Astrocyte of the cerebellum (primary cell): ENCODE measurements at regions not wholly inside any gene's neighbourhood (a gene's known extent, or its start where the extent isn't known, plus 50 kb on each side); places are given as distances from the start of the nearest gene placed in this dataset.
"Not testable (repeated sequence)": the region's sequence is repeated elsewhere in the genome, so short reads cannot be mapped to it uniquely, and the experiment has no call there.

Experiments
- DNase-seq: peaks from one replicate; pipeline ENCODE4 v3.0.0-alpha.2; 2011; ENCODE audit warnings: low read depth
- H3K4me3 ChIP-seq: 2 replicates; pipeline ENCODE4 v1.5.1; 2011; ENCODE audit warnings: mild to moderate bottlenecking, low read depth, low read length, moderate library complexity
- CTCF ChIP-seq: IDR thresholded peaks from 2 replicates; pipeline ENCODE4 v1.5.1; 2012; ENCODE audit warnings: low read length, low read depth, moderate library complexity, mild to moderate bottlenecking; ENCODE audit errors: missing control alignments
- in situ Hi-C: cut with HindIII; loops from 2 replicates; pipeline ENCODE4 v1.10.0; 2017; ENCODE audit warnings: low sequenced_read_pairs

DNA sequence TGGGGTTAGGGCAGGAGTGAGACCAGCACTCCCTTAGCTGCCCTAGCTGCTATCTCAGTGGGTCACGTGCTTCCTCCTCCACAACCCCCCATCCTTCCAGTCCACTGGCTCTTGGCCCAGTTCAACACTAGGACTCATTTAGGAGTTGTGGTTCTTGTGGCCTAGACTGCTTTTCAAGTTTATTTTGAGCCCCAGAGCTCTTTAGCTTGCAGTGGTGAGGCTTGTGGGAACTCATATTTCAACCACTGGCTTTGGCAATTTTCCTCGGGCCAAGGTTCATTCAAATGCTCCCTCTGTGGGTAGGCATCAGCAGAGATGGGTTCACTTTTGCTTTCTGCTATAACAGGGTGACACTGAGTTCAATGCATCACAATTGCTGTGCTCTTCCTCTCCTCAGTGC lies 436.2 kb upstream of the SLITRK5 start:
- peak; percentile 98 for DNase-seq
- peak; percentile 15 for TF ChIP-seq CTCF
- in situ Hi-C loops, result no loop called here
- no peak overlapping the region for H3K4me3 ChIP-seq

GRCh38 chr13:87235621-87236020 lies 435.6 kb upstream of the SLITRK5 start:
- no peak overlapping the region for H3K4me3 ChIP-seq
- in situ Hi-C loops, result no loop called here
- TF ChIP-seq CTCF, result no peak
- peak; percentile 1 for DNase-seq

DNA sequence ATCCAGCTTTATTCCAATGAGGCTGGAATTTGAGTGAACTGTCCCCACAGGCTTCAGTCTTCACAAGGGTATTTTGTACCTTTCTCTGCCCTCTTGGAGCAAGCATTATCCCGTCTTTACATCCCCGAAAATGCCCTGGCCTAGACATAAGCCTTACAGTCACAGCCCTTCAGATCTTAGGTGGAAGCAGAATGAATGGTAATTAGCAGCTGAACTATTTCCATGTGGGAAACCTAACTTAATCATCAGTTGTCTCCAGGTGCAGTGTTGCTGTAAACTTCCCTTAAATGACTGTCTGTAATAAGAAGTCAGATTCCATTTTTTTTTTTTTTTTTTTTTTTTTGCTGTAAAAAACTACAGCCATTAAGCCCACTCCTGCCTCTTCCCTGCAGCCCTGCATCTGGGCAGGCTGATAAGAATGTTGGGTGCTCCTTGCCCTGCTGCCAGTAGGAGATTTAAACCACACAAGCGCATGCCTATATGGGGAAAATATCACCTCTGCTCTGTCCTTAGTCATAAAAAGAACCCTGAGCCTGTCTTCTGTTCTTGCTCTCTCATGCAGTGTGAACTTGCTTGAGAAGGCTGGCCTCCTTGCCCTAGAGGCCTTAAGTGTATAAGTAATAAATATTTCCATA lies 426.8 kb upstream of the SLITRK5 start:
- TF ChIP-seq CTCF, result no peak
- no peak overlapping the region for H3K4me3 ChIP-seq
- DNase-seq, result no peak
- in situ Hi-C loops, result no loop called here

- H3K4me3 ChIP-seq, in situ Hi-C loops, DNase-seq: not testable (repeated sequence)
Measured at GRCh38 chr13:87249847-87250246, 421.3 kb upstream of the SLITRK5 start.

DNA sequence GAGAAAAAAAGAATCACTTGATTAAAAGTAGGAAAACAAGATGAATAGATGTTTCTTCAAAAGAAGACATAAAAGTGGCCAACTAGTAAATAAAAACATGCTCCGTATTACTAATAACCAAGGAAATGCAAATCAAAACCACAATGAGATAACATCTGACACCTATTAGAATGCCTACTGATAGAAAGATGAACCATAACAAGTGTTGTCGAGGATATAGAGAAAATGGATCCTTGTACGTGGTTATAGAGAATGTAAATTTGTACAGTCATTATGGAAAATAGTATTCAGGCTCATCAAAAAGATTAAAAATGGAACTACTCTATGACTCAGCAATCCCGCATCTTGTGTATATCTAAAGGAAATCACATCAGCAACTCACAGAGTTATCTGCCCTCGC lies 415.8 kb upstream of the SLITRK5 start:
- H3K4me3 ChIP-seq, result no peak overlapping the region
- no peak for TF ChIP-seq CTCF
- in situ Hi-C loops, result no loop called here
- DNase-seq, result no peak

GRCh38 chr13:87259479-87260083 lies 411.6 kb upstream of the SLITRK5 start:
- DNase-seq, result no peak
- in situ Hi-C loops, result no loop called here
- TF ChIP-seq CTCF, result peak; percentile 40
- no peak overlapping the region for H3K4me3 ChIP-seq

GRCh38 chr13:87274209-87274819 lies 396.9 kb upstream of the SLITRK5 start:
- in situ Hi-C loops, result no loop called here
- H3K4me3 ChIP-seq, result no peak overlapping the region
- DNase-seq, result peak; percentile 49
- TF ChIP-seq CTCF, result peak; percentile 74
